ENCODE measurements at regions not wholly inside any gene's neighbourhood (a gene's known extent, or its start where the extent isn't known, plus 50 kb on each side); places are given as distances from the start of the nearest gene placed in this dataset.
"Not testable (repeated sequence)": the region's sequence is repeated elsewhere in the genome, so short reads cannot be mapped to it uniquely, and the experiment has no call there.

GRCh38 chr14:43003845-43004244 is 1397.2 kb downstream of the LRFN5 start:
- DNase-seq = no peak

- DNase-seq = no peak
Observed at GRCh38 chr14:43001731-43002130, 1395.1 kb downstream of the LRFN5 start.

GRCh38 chr14:42994051-42994736 is 1387.5 kb downstream of the LRFN5 start:
- no peak for DNase-seq

- DNase-seq = no peak
Observed at GRCh38 chr14:42992930-42993329, 1386.3 kb downstream of the LRFN5 start.

- no peak for DNase-seq
Observed at GRCh38 chr14:42980419-42980818, 1373.7 kb downstream of the LRFN5 start.

GRCh38 chr14:42973171-42973570 is 1366.5 kb downstream of the LRFN5 start:
- DNase-seq = not testable (repeated sequence)

GRCh38 chr14:42965512-42965911 is 1358.8 kb downstream of the LRFN5 start:
- no peak for DNase-seq

GRCh38 chr14:42961509-42961908 is 1354.8 kb downstream of the LRFN5 start:
- DNase-seq = no peak

- DNase-seq = no peak
Observed at GRCh38 chr14:42950363-42950762, 1343.7 kb downstream of the LRFN5 start.

GRCh38 chr14:42947991-42948390 is 1341.3 kb downstream of the LRFN5 start:
- no peak for DNase-seq

GRCh38 chr14:42944284-42944683 is 1337.6 kb downstream of the LRFN5 start:
- no peak for DNase-seq

- no peak for DNase-seq
Observed at GRCh38 chr14:42931308-42931707, 1324.6 kb downstream of the LRFN5 start.

GRCh38 chr14:42929806-42930480 is 1323.3 kb downstream of the LRFN5 start:
- DNase-seq = no peak

GRCh38 chr14:42927313-42927712 is 1320.6 kb downstream of the LRFN5 start:
- no peak for DNase-seq

GRCh38 chr14:42921901-42922300 is 1315.2 kb downstream of the LRFN5 start:
- no peak for DNase-seq

- no peak for DNase-seq
Observed at GRCh38 chr14:42918615-42919014, 1311.9 kb downstream of the LRFN5 start.

GRCh38 chr14:42911642-42912041 is 1305.0 kb downstream of the LRFN5 start:
- no peak for DNase-seq

- no peak for DNase-seq
Observed at GRCh38 chr14:42909659-42910058, 1303.0 kb downstream of the LRFN5 start.

GRCh38 chr14:42893183-42893582 is 1286.5 kb downstream of the LRFN5 start:
- DNase-seq = no peak

- no peak for DNase-seq
Observed at GRCh38 chr14:42884100-42884499, 1277.4 kb downstream of the LRFN5 start.

GRCh38 chr14:42877716-42878115 is 1271.0 kb downstream of the LRFN5 start:
- DNase-seq = no peak

- no peak for DNase-seq
Observed at GRCh38 chr14:42872786-42873185, 1266.1 kb downstream of the LRFN5 start.

- no peak for DNase-seq
Observed at GRCh38 chr14:42869681-42870080, 1263.0 kb downstream of the LRFN5 start.

GRCh38 chr14:42862114-42862513 is 1255.4 kb downstream of the LRFN5 start:
- no peak for DNase-seq

GRCh38 chr14:42860371-42860770 is 1253.7 kb downstream of the LRFN5 start:
- no peak for DNase-seq
